ENCODE measurements at regions not wholly inside any gene's neighbourhood (a gene's known extent, or its start where the extent isn't known, plus 50 kb on each side); places are given as distances from the start of the nearest gene placed in this dataset.

- no peak for TF ChIP-seq ZNF518B (CRISPR knock-in tag; IDR thresholded peaks at IDR 0.05)
Measured at GRCh38 chr15:70387993-70388392, 290.3 kb upstream of the TLE3 start (continued).

- Histone ChIP-seq H3K9ac (ENCODE audit: insufficient read depth in 1 of 2, low read depth in 2 of 2, low read length in 2 of 2) (no peak overlapping the region), H3K4me2 (ENCODE audit: insufficient read depth, low read length) (no peak overlapping the region), H3K27me3 (ENCODE audit: control insufficient read depth in 2 of 2, insufficient read depth in 2 of 2, low read length in 2 of 2) (no peaks in the 10 kb centered on the region; a peak in 2 of 5 replicates), H3K27ac (ENCODE audit: extremely low read depth, low read depth, low read length) (no peak overlapping the region), H4K20me1 (replicated peaks; ENCODE audit: control insufficient read depth, insufficient read depth, low read length) (0 out of 2 replicates have a peak, but pooled peaks cover 5% of the 10 kb centered on the region), H3K9me3 (replicated peaks; ENCODE audit: control insufficient read depth, insufficient read depth, low read depth, low read length) (no peaks in the 10 kb centered on the region), H3K4me1 (replicated peaks in 1 of 2; ENCODE audit: control insufficient read depth in 2 of 2, insufficient read depth in 2 of 2, low read length in 2 of 2) (no peaks in the 10 kb centered on the region), H2AFZ (ENCODE audit: low read depth, low read length) (no peak overlapping the region), H3K36me3 (ENCODE audit: control insufficient read depth, insufficient read depth, low read length) (no peaks in the 10 kb centered on the region), H3K4me3 (no peak overlapping the region), H3K9me1 (ENCODE audit: control insufficient read depth, insufficient read depth, low read length) (peaks cover 3% of the 10 kb centered on the region), H3K79me2 (ENCODE audit: control insufficient read depth, insufficient read depth, low read length) (no peaks in the 10 kb centered on the region)
- in situ Hi-C loops (cut with MboI) (no loop called here), intact Hi-C loops (cut with micrococcal nuclease) (no loop called here)
- TF ChIP-seq ZNF24 (IDR thresholded peaks at IDR 0.05): no peak
- TF ChIP-seq CGGBP1 (CRISPR knock-in tag; IDR thresholded peaks at IDR 0.05): no peak
- ChIA-PET CTCF (ENCODE audit: low intra/inter-chr PET ratio) (no interaction called here), POLR2A (no interaction called here)
- no TSS peak for BruUV-seq (replicated peaks)
- ATAC-seq: no peak
- no peak for DNase-seq (ENCODE audit: extremely low read depth in 1 of 4, low spot score in 3 of 4)
- no peak for FAIRE-seq
- 29% methylated on average over 9 of the region's 9 CpGs for WGBS (ENCODE audit: insufficient coverage, low coverage, missing lambda C conversion rate)
Measured at GRCh38 chr15:70387081-70387480, 289.4 kb upstream of the TLE3 start.
